Gastroesophageal sphincter (tissue), 4 donors: ENCODE measurements at regions not wholly inside any gene's neighbourhood (a gene's known extent, or its start where the extent isn't known, plus 50 kb on each side); places are given as distances from the start of the nearest gene placed in this dataset.

Source experiments
- ATAC-seq: fragments of 150-250 bp; one replicate; pipeline ENCODE4 v1.9.1; 2016; ENCODE audit warnings: mild to moderate bottlenecking, moderate library complexity
- H3K27ac ChIP-seq, 4 donors: fragments of 200-600 bp; sonication (generic) in 3 of 4; 1 replicate in 3 of 4; 2 replicates in 1 of 4; pipeline ENCODE4 v1.5.1; 2016 to 2019
- H3K27me3 ChIP-seq: fragments of 200-600 bp; sonication (generic); one replicate; pipeline ENCODE4 v1.5.1; 2019
- H3K36me3 ChIP-seq, 2 donors: fragments of 200-600 bp; sonication (generic); one replicate each; pipeline ENCODE4 v1.5.1; 2019; ENCODE audit warnings: control low read depth in 1 of 2
- H3K4me1 ChIP-seq, 3 donors: fragments of 200-600 bp; sonication (generic); 1 replicate in 2 of 3; 2 replicates in 1 of 3; pipeline ENCODE4 v1.5.1; 2016 to 2019; ENCODE audit warnings: control low read depth in 2 of 3
- H3K4me3 ChIP-seq, 2 donors: fragments of 200-600 bp; sonication (generic); one replicate each; pipeline ENCODE4 v1.5.1; 2019; ENCODE audit warnings: mild to moderate bottlenecking in 1 of 2, moderate library complexity in 1 of 2
- H3K9me3 ChIP-seq, 3 donors: fragments of 200-600 bp; sonication (generic); one replicate each; pipeline ENCODE4 v1.5.1; 2017 to 2019; ENCODE audit warnings: control low read depth in 2 of 3
- EP300 ChIP-seq: sonication (generic); formaldehyde crosslinking; IDR thresholded peaks from one replicate; pipeline ENCODE4 v1.6.1; 2017; ENCODE audit warnings: antibody characterized with exemption, mild to moderate bottlenecking
- POLR2A ChIP-seq, 2 donors: fragments of 450-650 bp; IDR thresholded peaks; one replicate each; pipeline ENCODE4 v1.6.1; 2017; ENCODE audit warnings: antibody characterized with exemption in 2 of 2, mild to moderate bottlenecking in 2 of 2, moderate library complexity in 1 of 2
- POLR2AphosphoS5 ChIP-seq: sonication (generic); formaldehyde crosslinking; IDR thresholded peaks from one replicate; pipeline ENCODE4 v1.6.1; 2017; ENCODE audit warnings: antibody characterized with exemption
- WGBS, 2 donors: methylation state at CpG; one replicate each; pipeline ENCODE4 v1.1.5; 2018; ENCODE audit warnings: low coverage in 1 of 2; 5-methylcytosine and 5-hydroxymethylcytosine counted together
- TF ChIP-seq, protein P1 (sequence below), 4 experiments: fragments of 200-600 bp in 2 of 4; fragments of 450-650 bp in 2 of 4; sonication (generic) in 1 of 4; IDR thresholded peaks; one replicate each; pipeline ENCODE4 v1.5.1; 2017 to 2019; ENCODE audit warnings: antibody characterized with exemption in 4 of 4, mild to moderate bottlenecking in 2 of 4, moderate library complexity in 2 of 4

DNA sequence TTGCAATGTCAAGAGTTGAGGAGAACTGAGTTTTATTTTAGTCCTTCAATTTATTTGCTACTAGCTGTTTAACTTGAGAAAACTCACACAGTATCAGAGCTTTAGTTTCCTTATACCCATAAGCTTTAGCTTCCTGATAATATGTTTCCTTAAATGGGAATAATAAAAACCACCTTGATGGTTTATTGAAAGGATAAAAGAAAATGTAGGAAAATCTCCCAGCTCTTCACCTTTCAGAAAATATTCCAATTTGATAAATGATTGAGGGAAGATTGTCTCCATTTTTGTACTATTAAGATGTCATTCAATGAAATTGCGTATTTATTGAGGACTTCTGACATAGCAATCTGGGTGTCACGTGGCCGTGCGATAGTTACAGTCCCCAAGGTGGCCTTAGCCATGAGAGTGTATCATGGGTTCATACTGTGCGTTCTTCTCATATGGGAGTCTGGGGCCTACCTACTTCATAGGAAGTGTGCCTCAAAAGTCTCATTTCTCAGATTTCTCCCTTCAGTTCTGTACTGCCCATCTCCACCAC lies 296.3 kb upstream of the BMP2 start:
- no peaks in the 10 kb centered on the region for H3K4me1 ChIP-seq
- no peaks in the 10 kb centered on the region for H3K27me3 ChIP-seq
- no peaks in the 10 kb centered on the region for H3K36me3 ChIP-seq
- H3K4me3 ChIP-seq, result no peak overlapping the region
- no peaks in the 10 kb centered on the region for H3K9me3 ChIP-seq
- no peak for ATAC-seq
- TF ChIP-seq, protein P1, sequence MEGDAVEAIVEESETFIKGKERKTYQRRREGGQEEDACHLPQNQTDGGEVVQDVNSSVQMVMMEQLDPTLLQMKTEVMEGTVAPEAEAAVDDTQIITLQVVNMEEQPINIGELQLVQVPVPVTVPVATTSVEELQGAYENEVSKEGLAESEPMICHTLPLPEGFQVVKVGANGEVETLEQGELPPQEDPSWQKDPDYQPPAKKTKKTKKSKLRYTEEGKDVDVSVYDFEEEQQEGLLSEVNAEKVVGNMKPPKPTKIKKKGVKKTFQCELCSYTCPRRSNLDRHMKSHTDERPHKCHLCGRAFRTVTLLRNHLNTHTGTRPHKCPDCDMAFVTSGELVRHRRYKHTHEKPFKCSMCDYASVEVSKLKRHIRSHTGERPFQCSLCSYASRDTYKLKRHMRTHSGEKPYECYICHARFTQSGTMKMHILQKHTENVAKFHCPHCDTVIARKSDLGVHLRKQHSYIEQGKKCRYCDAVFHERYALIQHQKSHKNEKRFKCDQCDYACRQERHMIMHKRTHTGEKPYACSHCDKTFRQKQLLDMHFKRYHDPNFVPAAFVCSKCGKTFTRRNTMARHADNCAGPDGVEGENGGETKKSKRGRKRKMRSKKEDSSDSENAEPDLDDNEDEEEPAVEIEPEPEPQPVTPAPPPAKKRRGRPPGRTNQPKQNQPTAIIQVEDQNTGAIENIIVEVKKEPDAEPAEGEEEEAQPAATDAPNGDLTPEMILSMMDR (IDR thresholded peaks at IDR 0.05), result no peak
- TF ChIP-seq POLR2A (IDR thresholded peaks at IDR 0.05) (no peak), POLR2AphosphoS5 (no peak), EP300 (no peak)
- WGBS, 2 donors, result 90 to 93% methylated on average over 5 of the region's 5 CpGs
- no peak overlapping the region for H3K27ac ChIP-seq

DNA sequence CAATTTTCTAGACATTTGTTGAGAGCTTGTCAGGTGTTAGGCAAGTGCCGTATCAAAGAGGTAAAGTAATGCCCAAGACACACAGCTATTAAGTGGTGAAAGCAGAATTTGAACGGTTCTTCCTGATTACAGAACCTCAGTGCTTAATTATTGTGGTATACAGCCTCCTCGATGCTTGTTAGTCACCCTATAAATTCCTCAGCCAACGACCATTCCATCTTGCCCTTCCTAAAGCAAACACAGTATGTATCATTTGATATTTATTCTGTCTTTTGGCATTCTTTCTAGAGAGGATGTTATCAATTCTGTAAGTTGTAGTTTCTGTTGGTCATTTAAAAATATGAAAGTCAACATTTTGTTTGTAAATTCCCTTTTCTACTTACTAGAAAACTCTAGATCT lies 297.8 kb upstream of the BMP2 start:
- H3K4me3 ChIP-seq, result no peak overlapping the region
- TF ChIP-seq POLR2A (IDR thresholded peaks at IDR 0.05), result no peak
- 63 to 69% methylated on average over 4 of the region's 4 CpGs for WGBS, 2 donors
- ATAC-seq, result no peak
- H3K27ac ChIP-seq, result no peak overlapping the region
- no peaks in the 10 kb centered on the region for H3K9me3 ChIP-seq
- no peaks in the 10 kb centered on the region for H3K27me3 ChIP-seq
- no peaks in the 10 kb centered on the region for H3K36me3 ChIP-seq
- no peaks in the 10 kb centered on the region for H3K4me1 ChIP-seq

DNA sequence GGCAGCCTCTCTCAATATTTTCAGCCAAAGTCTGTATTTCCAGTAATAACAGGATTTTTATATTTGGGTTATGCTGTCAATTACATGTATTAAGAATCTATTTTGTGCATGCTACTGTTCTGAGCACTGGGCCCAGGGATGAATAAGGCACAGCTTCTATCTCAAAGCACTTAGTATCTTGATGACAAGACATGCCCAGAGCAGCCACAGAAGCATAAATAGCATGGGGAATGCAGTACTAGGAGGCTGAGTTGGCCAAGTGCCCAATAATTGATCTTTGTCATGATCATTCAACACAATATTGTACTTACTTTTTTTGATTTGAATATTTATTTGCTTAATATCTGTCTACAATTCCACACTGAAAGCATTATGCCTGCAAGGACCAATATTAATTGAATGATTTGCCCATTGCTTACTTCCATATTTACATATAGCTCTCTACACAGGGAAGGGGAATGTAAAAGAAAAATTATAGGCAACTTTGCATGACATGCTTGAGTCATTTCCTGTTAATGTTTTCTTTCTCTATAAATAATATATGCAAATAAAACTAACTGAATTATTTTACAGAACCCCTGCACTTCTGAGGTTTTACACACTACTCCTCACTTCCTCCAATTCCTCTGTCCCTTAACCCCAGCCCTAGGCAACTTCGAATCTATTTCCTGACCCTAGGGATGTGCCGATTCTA lies 298.9 kb upstream of the BMP2 start:
- TF ChIP-seq POLR2AphosphoS5 (no peak), POLR2A (IDR thresholded peaks at IDR 0.05) (no peak), EP300 (no peak)
- TF ChIP-seq, protein P1 (IDR thresholded peaks at IDR 0.05), result no peak
- WGBS, 2 donors, result 52 to 74% methylated on average over 2 of the region's 2 CpGs
- H3K27ac ChIP-seq, result no peak overlapping the region
- no peaks in the 10 kb centered on the region for H3K36me3 ChIP-seq
- no peaks in the 10 kb centered on the region for H3K4me1 ChIP-seq
- no peak overlapping the region for H3K4me3 ChIP-seq
- no peaks in the 10 kb centered on the region for H3K9me3 ChIP-seq
- no peak for ATAC-seq
- H3K27me3 ChIP-seq, result no peaks in the 10 kb centered on the region

DNA sequence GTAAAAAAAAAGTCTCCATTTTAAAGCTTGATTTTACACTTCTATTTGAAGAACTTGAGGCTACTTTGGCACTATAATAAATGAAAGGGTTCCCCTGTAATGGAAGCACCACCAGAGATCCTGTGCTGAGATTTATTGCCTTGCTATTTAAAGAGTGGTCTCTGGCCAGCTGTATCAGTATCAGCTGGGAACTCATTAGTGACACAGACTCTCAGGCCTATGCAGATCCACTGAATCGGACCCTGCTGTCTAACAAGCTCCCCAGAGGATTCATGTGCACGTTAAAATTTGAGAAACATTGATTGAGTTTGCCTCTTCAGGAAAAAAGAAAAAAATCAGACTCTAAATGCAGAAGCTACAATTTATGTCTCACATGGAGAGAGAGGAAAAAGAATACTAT lies 299.9 kb upstream of the BMP2 start:
- TF ChIP-seq, protein P1 (IDR thresholded peaks at IDR 0.05), result no peak
- TF ChIP-seq POLR2A (IDR thresholded peaks at IDR 0.05), result no peak
- TF ChIP-seq POLR2AphosphoS5, result no peak
- no peak for TF ChIP-seq EP300

DNA sequence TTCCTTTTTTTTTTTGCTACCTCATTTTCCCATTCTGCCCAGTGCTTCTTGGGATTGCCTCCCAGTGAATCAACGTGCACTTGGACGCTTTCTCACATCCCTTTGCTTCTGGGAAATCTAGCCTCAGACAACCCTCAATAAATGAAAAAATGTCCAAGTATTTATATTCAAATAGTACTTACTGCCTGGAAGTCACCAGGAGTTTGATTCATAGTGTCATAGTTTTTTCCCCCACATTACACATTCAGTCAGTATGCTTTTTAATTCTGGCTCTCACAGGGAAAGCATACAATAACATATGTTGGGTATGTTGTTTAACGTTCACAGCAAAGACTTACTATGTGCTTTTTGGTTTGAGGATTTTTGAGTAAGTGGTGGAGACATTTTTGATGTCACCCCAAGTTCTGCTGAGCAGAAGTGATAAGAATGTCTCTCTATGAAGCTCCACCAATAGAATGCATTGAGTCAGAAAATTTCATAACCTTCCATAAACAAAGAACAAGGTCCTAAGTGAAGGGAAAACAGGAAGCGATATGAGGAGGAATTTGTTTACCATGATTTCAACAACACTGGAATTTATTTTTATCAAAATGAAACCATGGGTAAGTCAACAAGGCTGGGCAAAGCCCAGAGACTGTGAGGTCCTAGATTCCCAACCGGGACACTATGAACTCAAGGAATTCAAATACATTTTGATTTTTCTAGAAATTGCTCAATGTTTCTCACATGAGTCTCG lies 301.2 kb upstream of the BMP2 start:
- Histone ChIP-seq H3K4me1 (no peaks in the 10 kb centered on the region), H3K9me3 (no peaks in the 10 kb centered on the region), H3K36me3 (no peaks in the 10 kb centered on the region), H3K27me3 (no peaks in the 10 kb centered on the region), H3K27ac (no peak overlapping the region), H3K4me3 (no peak overlapping the region)
- ATAC-seq, result no peak
- 77 to 82% methylated on average over 3 to 6 of the region's 6 CpGs for WGBS, 2 donors
- TF ChIP-seq POLR2AphosphoS5 (no peak), POLR2A (IDR thresholded peaks at IDR 0.05) (no peak), EP300 (no peak)
- TF ChIP-seq, protein P1 (IDR thresholded peaks at IDR 0.05), result no peak

More for the DNA sequence above, 299.9 kb upstream of the BMP2 start:
- ATAC-seq, result no peak
- no peak overlapping the region for H3K27ac ChIP-seq
- H3K9me3 ChIP-seq, result no peaks in the 10 kb centered on the region
- no peaks in the 10 kb centered on the region for H3K27me3 ChIP-seq
- H3K36me3 ChIP-seq, result no peaks in the 10 kb centered on the region
- no peaks in the 10 kb centered on the region for H3K4me1 ChIP-seq
- no peak overlapping the region for H3K4me3 ChIP-seq
- WGBS, 2 donors, result 47 to 59% methylated on average over 2 of the region's 2 CpGs
